Endothelial cell (in vitro differentiated cells): ENCODE measurements at regions not wholly inside any gene's neighbourhood (a gene's known extent, or its start where the extent isn't known, plus 50 kb on each side); places are given as distances from the start of the nearest gene placed in this dataset.

Source experiments
- DNase-seq: peaks from one replicate; pipeline ENCODE4 v3.0.0; 2021; ENCODE audit warnings: low spot score
- H3K27ac Mint-ChIP-seq: one replicate; pipeline ENCODE4 v1.8.0; 2021; ENCODE audit warnings: mixed read lengths, inconsistent platforms; ENCODE audit not compliant: unreplicated experiment
- H3K27me3 Mint-ChIP-seq: one replicate; pipeline ENCODE4 v1.8.0; 2021; ENCODE audit warnings: mild to moderate bottlenecking, moderate library complexity, mixed read lengths, inconsistent platforms; ENCODE audit not compliant: unreplicated experiment
- H3K36me3 Mint-ChIP-seq: one replicate; pipeline ENCODE4 v1.8.0; 2021; ENCODE audit warnings: mild to moderate bottlenecking, low read depth, mixed read lengths, inconsistent platforms; ENCODE audit not compliant: unreplicated experiment
- H3K4me1 Mint-ChIP-seq: one replicate; pipeline ENCODE4 v1.8.0; 2021; ENCODE audit warnings: mild to moderate bottlenecking, mixed read lengths, inconsistent platforms; ENCODE audit not compliant: unreplicated experiment
- H3K4me3 Mint-ChIP-seq: one replicate; pipeline ENCODE4 v1.8.0; 2021; ENCODE audit warnings: mild to moderate bottlenecking, mixed read lengths, inconsistent platforms; ENCODE audit not compliant: unreplicated experiment
- H3K9me3 Mint-ChIP-seq: one replicate; pipeline ENCODE4 v1.8.0; 2021; ENCODE audit warnings: mixed read lengths, inconsistent platforms; ENCODE audit not compliant: unreplicated experiment
- TF ChIP-seq, protein P1 (sequence below): fragments of 200-600 bp; sonication (generic); IDR thresholded peaks from one replicate; pipeline ENCODE4 v1.5.0; 2021; ENCODE audit warnings: antibody characterized with exemption; ENCODE audit not compliant: unreplicated experiment

- Mint-ChIP-seq H3K9me3 (no peaks in the 10 kb centered on the region), H3K27me3 (peaks cover 4% of the 10 kb centered on the region), H3K27ac (no peak overlapping the region), H3K4me1 (peaks cover 6% of the 10 kb centered on the region), H3K4me3 (no peak overlapping the region), H3K36me3 (no peaks in the 10 kb centered on the region)
- TF ChIP-seq, protein P1, sequence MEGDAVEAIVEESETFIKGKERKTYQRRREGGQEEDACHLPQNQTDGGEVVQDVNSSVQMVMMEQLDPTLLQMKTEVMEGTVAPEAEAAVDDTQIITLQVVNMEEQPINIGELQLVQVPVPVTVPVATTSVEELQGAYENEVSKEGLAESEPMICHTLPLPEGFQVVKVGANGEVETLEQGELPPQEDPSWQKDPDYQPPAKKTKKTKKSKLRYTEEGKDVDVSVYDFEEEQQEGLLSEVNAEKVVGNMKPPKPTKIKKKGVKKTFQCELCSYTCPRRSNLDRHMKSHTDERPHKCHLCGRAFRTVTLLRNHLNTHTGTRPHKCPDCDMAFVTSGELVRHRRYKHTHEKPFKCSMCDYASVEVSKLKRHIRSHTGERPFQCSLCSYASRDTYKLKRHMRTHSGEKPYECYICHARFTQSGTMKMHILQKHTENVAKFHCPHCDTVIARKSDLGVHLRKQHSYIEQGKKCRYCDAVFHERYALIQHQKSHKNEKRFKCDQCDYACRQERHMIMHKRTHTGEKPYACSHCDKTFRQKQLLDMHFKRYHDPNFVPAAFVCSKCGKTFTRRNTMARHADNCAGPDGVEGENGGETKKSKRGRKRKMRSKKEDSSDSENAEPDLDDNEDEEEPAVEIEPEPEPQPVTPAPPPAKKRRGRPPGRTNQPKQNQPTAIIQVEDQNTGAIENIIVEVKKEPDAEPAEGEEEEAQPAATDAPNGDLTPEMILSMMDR, result no peak
- no peak for DNase-seq
Observed at GRCh38 chr2:164388511-164388910, 232.8 kb downstream of the GRB14 start.

- H3K27me3 Mint-ChIP-seq, result peaks cover 4% of the 10 kb centered on the region
- no peaks in the 10 kb centered on the region for H3K9me3 Mint-ChIP-seq
- no peaks in the 10 kb centered on the region for H3K36me3 Mint-ChIP-seq
- TF ChIP-seq, protein P1, result no peak
- peaks cover 6% of the 10 kb centered on the region for H3K4me1 Mint-ChIP-seq
- no peak overlapping the region for H3K27ac Mint-ChIP-seq
- H3K4me3 Mint-ChIP-seq, result no peak overlapping the region
- no peak for DNase-seq
Observed at GRCh38 chr2:164386231-164386630, 235.1 kb downstream of the GRB14 start.

GRCh38 chr2:164384434-164384833 is 236.8 kb downstream of the GRB14 start:
- Mint-ChIP-seq H3K36me3 (no peaks in the 10 kb centered on the region), H3K9me3 (no peaks in the 10 kb centered on the region), H3K4me3 (no peak overlapping the region), H3K27ac (no peak overlapping the region), H3K27me3 (peaks cover 4% of the 10 kb centered on the region), H3K4me1 (peaks cover 6% of the 10 kb centered on the region)
- TF ChIP-seq, protein P1, result no peak
- no peak for DNase-seq

GRCh38 chr2:164371916-164372315 is 249.4 kb downstream of the GRB14 start:
- no peak for DNase-seq
- Mint-ChIP-seq H3K27me3 (no peaks in the 10 kb centered on the region), H3K9me3 (peaks cover 5% of the 10 kb centered on the region), H3K4me1 (no peaks in the 10 kb centered on the region), H3K27ac (no peak overlapping the region), H3K4me3 (no peak overlapping the region), H3K36me3 (no peaks in the 10 kb centered on the region)
- TF ChIP-seq, protein P1, result no peak

DNA sequence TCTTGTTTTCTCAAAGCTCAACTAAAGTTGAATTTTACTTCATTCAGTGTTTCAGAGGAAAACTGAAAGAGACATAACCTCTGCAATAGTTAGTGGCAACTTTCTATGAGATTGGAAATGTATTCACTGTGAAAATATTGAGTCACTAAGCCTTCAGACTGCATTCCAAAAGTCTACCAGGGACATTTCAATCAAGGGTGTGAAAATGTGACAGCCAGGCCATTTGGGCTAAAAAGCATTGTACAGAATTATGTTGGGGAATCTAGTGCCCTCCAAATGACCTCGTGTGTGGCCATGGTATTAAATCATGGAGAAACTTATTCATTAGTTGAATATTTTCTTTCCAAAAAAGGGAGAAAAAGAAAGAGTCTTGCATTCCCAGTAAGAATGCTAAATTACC is 251.9 kb downstream of the GRB14 start:
- Mint-ChIP-seq H3K9me3 (peaks cover 5% of the 10 kb centered on the region), H3K27me3 (no peaks in the 10 kb centered on the region), H3K27ac (no peak overlapping the region), H3K4me1 (no peaks in the 10 kb centered on the region), H3K36me3 (no peaks in the 10 kb centered on the region), H3K4me3 (no peak overlapping the region)
- TF ChIP-seq, protein P1, result no peak
- DNase-seq, result no peak
